AG04450 (cell line): ENCODE measurements at regions not wholly inside any gene's neighbourhood (a gene's known extent, or its start where the extent isn't known, plus 50 kb on each side); places are given as distances from the start of the nearest gene placed in this dataset.

ENCODE experiments used
- CTCF ChIA-PET: fragments of 300-600, 350-600 bp; formaldehyde crosslinking; extraction: SDS; loops from one replicate; lab custom pipeline; 2022; ENCODE audit warnings: antibody characterized with exemption, inconsistent platforms; lab: Charles Lee
- POLR2A ChIA-PET: fragments of 350-600 bp; formaldehyde crosslinking; extraction: SDS; loops from one replicate; lab custom pipeline; 2021; ENCODE audit warnings: antibody characterized with exemption, inconsistent platforms; lab: Yijun Ruan, JAX
- DNase-seq: peaks from one replicate; pipeline ENCODE4 v3.0.0-alpha.2; 2011; ENCODE audit warnings: low read depth, low spot score
- H3K27ac ChIP-seq: one replicate; pipeline ENCODE4 v1.5.1; 2012; ENCODE audit warnings: low read depth, low read length, control low read depth
- H3K27me3 ChIP-seq: one replicate; pipeline ENCODE4 v1.6.0; 2012; ENCODE audit warnings: low read length; ENCODE audit not compliant: control insufficient read depth, insufficient read depth
- H3K4me3 ChIP-seq: 2 replicates; pipeline ENCODE4 v1.5.1; 2011; ENCODE audit warnings: mild to moderate bottlenecking, low read depth, low read length, control low read depth
- H3K9me3 ChIP-seq: 2 replicates; pipeline ENCODE4 v1.5.1; 2012; ENCODE audit warnings: low read length; ENCODE audit not compliant: control insufficient read depth, insufficient read depth
- TF ChIP-seq, protein P1 (sequence below): IDR thresholded peaks from 2 replicates; pipeline ENCODE4 v1.5.1; 2011; ENCODE audit warnings: low read depth, low read length, control low read depth, inconsistent platforms

- DNase-seq = no peak
- POLR2A ChIA-PET = no interaction called here
- TF ChIP-seq, protein P1, sequence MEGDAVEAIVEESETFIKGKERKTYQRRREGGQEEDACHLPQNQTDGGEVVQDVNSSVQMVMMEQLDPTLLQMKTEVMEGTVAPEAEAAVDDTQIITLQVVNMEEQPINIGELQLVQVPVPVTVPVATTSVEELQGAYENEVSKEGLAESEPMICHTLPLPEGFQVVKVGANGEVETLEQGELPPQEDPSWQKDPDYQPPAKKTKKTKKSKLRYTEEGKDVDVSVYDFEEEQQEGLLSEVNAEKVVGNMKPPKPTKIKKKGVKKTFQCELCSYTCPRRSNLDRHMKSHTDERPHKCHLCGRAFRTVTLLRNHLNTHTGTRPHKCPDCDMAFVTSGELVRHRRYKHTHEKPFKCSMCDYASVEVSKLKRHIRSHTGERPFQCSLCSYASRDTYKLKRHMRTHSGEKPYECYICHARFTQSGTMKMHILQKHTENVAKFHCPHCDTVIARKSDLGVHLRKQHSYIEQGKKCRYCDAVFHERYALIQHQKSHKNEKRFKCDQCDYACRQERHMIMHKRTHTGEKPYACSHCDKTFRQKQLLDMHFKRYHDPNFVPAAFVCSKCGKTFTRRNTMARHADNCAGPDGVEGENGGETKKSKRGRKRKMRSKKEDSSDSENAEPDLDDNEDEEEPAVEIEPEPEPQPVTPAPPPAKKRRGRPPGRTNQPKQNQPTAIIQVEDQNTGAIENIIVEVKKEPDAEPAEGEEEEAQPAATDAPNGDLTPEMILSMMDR = no peak
- peaks cover 9% of the 10 kb centered on the region for H3K27me3 ChIP-seq
- H3K9me3 ChIP-seq = no peaks in the 10 kb centered on the region
- CTCF ChIA-PET = no interaction called here
- H3K4me3 ChIP-seq = no peak overlapping the region
- H3K27ac ChIP-seq = no peak overlapping the region
Observed at GRCh38 chr16:50458667-50459495, 89.3 kb upstream of the NKD1 start.

GRCh38 chr16:50457979-50458491 lies 89.2 kb upstream of the BRD7 start:
- no peaks in the 10 kb centered on the region for H3K9me3 ChIP-seq
- peaks cover 9% of the 10 kb centered on the region for H3K27me3 ChIP-seq
- ChIA-PET POLR2A (no interaction called here), CTCF (interaction anchor here (0.6 kb wide), 1 partner anchor 350 kb away, joined by 4 read pairs; no protein-coding TSS in a partner anchor)
- TF ChIP-seq, protein P1 = no peak
- no peak overlapping the region for H3K27ac ChIP-seq
- DNase-seq = no peak
- H3K4me3 ChIP-seq = no peak overlapping the region

DNA sequence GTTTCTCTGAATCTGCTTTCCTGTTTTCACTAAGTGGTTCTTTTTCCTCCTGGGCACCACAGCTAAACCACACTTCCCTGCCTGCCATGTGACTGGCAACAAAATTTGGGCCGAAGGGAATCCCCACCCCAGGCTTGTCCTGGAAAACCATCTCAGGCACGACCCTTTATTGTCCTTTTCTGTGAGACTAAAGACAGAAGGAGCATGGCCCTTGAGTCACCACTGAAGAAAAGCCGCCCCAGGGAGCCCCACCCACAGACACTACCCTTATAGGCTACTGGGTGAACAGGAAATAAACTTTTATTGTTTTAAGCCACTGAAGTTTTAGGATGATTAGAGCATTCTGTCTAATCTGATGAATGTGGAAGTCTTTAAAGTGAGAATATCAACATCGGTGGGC lies 88.6 kb upstream of the BRD7 start:
- TF ChIP-seq, protein P1 = no peak
- ChIA-PET CTCF (interaction anchor here (0.6 kb wide), 1 partner anchor 349 kb away, joined by 4 read pairs; no protein-coding TSS in a partner anchor), POLR2A (no interaction called here)
- Histone ChIP-seq H3K4me3 (no peak overlapping the region), H3K9me3 (no peaks in the 10 kb centered on the region), H3K27ac (no peak overlapping the region), H3K27me3 (peaks cover 9% of the 10 kb centered on the region)
- no peak for DNase-seq

DNA sequence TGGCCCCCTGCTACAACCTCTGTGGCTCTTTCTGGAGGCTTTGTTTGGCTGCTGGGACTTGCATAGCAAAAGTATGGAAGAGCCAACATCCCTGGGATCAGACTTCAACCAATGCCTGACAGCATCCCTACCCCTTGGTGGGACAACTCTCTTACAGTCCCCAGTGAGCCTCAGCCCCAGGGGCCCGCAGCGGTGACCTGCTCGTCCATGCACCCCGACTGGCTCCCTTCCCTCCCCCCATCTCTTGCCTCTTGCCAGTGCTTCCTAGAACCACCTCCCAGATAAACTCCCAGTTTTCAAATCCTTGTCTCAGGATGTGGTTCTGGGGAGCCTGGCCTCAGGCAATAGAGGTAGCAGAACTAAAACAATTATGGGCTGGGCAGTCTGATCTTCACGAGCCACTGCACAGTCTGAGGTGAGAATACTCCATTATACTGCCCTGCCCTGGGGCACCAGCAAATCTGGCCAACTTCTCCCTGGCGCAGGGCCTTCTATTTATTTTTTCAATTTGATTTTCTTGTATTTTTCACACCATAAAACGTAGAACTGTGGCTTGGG lies 86.6 kb upstream of the BRD7 start:
- CTCF ChIA-PET = no interaction called here

More for the DNA sequence above, 86.6 kb upstream of the BRD7 start:
- no peak for DNase-seq
- H3K27me3 ChIP-seq = peaks cover 9% of the 10 kb centered on the region
- no peak overlapping the region for H3K27ac ChIP-seq
- POLR2A ChIA-PET = no interaction called here
- no peaks in the 10 kb centered on the region for H3K9me3 ChIP-seq
- no peak overlapping the region for H3K4me3 ChIP-seq
- TF ChIP-seq, protein P1 = no peak
